MM.1S (cell line): ENCODE measurements at regions not wholly inside any gene's neighbourhood (a gene's known extent, or its start where the extent isn't known, plus 50 kb on each side); places are given as distances from the start of the nearest gene placed in this dataset.

ENCODE experiments used
- CTCF ChIP-seq: fragments of 300-600 bp; sonication (generic); IDR thresholded peaks from 2 replicates; pipeline ENCODE4 v1.5.1; 2016; ENCODE audit warnings: antibody characterized with exemption, low read length, mixed read lengths
- EZH2 ChIP-seq: fragments of 300-600 bp; sonication (generic); optimal IDR thresholded peaks from 2 replicates; pipeline ENCODE3; 2017; ENCODE audit warnings: low read depth, mild to moderate bottlenecking, antibody characterized with exemption, low read length, mixed read lengths
- EZH2phosphoT487 ChIP-seq: fragments of 300-600 bp; sonication (generic); IDR thresholded peaks from 2 replicates; pipeline ENCODE4 v1.6.1; 2018; ENCODE audit warnings: antibody characterized with exemption, low read length

- TF ChIP-seq CTCF (no peak), EZH2 (no peak), EZH2phosphoT487 (no peak)
These were observed 94.8 kb downstream of the NUDT12 start for GRCh38 chr5:103467831-103468230.
